HG02678 (cell line): ENCODE measurements at regions not wholly inside any gene's neighbourhood (a gene's known extent, or its start where the extent isn't known, plus 50 kb on each side); places are given as distances from the start of the nearest gene placed in this dataset.

Experiments
- ATAC-seq: cut with Tn5 transposase; IDR thresholded peaks from one replicate; pipeline ENCODE4 v1.9.1; 2021; ENCODE audit warnings: mild to moderate bottlenecking, moderate library complexity; ENCODE audit not compliant: unreplicated experiment

DNA sequence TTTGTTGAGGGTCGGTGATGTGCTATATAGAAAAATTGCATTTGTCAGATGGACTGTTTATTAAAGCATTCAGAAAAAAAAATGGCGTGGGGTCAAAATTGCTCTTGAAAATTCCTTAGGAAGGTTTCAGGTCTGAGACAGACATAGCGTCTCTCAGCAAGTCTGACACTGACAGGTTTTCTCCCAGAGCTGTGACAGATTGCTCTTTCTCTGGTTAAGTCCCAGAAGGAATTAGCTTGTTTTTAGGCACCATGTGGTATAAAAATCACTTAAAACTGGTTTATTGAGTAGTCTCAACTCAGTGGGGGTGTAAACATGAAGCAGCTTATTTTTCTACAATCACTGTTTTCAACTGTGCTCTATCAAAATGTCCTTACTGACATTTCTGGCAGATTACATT is 1379.8 kb downstream of the MAT2B start:
- no peak for ATAC-seq

- ATAC-seq: no peak
Measured at GRCh38 chr5:164893071-164893470, 1387.7 kb downstream of the MAT2B start.

- no peak for ATAC-seq
Measured at GRCh38 chr5:164898705-164899104, 1393.3 kb downstream of the MAT2B start.

DNA sequence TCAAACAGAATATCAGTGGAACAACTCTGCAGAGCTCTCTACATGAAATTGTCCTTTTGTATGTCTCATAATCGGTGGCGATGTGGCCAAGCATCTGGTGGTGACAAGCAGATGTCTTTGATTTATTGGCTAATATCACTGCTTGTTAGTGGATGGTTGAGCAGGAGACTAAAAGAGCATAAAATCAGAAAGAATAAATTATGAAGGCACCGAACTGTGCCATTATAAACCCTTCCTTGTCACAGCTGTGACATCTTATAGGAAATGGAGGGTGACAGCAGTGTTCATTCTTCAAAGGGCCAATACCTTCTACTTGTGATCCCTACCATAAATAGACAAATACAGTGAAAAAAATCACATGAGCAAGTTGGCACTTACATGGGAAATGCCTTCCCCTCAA is 1404.3 kb downstream of the MAT2B start:
- ATAC-seq: no peak

DNA sequence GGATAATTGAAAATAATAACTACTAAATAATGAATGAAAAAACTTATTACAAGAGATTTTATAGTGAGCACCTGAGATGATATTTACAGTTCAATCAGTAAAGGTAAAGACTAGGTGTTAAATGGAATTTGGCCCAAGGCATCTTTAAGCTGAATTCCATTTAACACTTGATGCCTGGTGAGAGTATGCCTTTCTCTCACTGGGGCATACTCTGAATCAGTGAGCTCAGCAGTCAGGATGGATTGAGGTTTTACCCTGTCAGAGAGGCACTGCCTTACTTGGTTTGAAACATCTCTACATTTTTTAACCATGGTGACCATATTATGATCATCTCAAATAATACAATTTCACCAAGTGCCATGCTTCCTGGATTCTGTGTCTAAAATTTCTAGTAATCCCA is 1416.3 kb downstream of the MAT2B start:
- ATAC-seq: no peak

DNA sequence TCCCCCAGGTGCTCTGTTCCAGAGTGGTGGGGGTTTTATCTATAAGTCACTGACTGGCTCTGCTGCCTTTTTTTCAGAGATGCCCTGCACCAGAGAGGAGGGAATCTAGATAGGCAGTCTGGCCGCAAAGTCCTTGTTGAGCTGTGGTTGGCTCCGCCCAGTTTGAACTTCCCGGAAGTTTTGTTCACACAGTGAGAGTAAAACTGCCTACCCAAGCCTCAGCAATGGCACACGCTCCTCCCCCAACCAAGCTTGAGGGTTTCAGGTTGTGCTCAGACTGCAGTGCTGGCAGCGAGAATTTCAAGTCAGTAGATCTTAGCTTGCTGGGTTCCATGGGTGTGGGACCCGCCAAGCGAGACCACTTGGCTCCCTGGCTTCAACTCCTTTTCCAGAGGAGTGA is 1428.6 kb downstream of the MAT2B start:
- no peak for ATAC-seq

- no peak for ATAC-seq
Measured at GRCh38 chr5:164934561-164934960, 1429.1 kb downstream of the MAT2B start.

- no peak for ATAC-seq
Measured at GRCh38 chr5:164941132-164941531, 1435.7 kb downstream of the MAT2B start.

DNA sequence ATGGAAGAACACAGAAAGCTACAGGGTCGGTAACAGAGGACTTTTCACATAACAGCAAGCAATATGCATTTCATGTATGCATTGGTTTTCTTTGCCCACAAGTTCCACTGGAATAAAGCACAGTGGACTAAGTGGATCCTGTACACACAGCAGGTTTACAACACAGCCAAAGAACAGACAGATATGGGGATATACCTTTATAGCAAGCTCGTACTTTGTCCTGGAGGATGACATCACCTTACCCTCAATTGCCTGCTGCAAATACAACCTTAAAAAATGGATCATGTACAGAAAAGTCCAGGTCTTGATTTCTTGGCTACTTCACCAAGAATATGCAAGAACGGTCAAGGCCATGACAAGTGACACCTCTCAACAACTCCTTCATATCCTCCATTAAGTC is 1445.5 kb downstream of the MAT2B start:
- no peak for ATAC-seq

DNA sequence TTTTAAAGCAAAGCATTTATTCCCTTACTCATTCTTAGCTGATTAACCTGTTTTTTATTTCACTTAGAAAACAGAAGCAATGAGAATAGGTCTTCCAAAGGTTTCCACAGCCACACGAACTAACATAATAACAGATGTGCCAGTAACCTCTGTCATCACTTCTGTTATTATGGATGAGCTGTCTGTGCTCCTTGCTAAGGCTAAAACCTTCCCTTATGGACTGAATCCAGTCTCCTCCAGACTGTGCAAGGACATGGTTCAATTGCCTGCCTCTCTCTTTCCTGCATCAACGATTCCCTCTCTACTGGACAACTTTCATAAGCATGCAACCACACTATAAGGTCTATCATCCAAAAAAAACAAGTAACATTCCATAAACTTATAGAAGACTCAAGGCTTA is 1446.2 kb downstream of the MAT2B start:
- ATAC-seq: no peak

DNA sequence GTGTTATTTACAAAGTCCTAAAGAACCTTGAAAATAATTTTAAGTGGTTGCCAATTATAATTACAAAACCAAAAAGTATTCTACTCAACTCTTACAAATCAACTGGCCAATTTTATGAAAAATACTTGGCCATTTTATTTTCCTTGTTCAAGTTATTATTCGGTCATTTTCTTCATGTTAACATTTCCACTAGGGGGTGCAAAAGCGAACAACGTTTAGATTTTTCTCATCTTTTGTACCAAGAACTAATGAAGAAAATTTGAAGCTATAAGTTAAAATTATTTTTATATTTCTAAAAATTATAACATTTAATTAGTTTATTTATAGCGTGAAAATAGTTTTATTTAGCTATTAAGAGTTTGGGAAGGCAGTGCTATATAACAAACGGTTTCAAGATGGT is 1453.3 kb downstream of the MAT2B start:
- no peak for ATAC-seq

GRCh38 chr5:164959761-164960160 is 1454.3 kb downstream of the MAT2B start:
- ATAC-seq: no peak

DNA sequence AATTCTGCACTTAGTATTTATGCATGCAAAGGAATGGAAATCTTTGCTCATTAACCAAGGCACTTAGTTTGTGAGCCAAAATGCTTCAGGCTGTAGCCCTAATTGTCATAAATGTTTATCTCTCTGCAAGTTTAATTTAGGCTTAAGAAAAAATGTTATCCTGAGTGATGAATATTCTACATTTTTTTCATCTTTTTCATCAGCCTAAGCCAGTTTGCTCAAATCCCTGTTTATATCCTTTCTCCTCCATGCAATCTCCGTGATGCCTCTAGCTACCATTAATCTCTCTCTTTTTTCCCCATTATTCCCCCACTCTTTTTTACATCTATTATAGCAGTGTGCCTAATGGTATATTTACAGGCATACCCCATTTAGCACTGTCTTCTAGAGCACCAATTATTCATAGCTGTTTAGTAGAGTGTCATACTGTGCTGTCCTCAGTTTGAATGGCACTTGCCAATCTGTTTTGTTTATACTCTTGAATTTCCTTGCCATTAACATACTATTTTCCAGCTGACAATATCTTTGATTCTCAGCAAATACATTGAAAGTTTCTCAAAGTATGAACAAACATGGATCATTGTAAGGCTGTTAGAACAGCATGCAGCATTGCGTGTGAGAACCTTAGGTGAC is 1457.0 kb downstream of the MAT2B start:
- no peak for ATAC-seq

DNA sequence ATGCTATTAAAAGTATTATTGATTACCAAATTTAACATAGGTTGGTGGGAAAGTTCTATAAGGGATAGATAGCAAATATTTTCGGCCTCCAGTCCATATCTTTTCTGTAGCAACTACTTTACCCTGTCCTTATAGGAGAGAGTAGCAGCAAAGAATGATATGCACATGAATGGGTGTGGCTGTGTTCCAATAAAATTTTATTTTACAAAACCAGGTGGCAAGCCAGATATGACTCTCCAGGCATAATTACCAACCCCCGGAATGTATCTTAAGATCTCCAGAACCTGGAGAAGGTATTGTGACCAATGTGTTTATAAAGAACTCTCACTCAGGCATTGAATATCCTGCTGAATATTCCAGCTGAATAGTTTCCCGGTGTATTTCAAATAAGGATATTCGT is 1461.2 kb downstream of the MAT2B start:
- no peak for ATAC-seq

DNA sequence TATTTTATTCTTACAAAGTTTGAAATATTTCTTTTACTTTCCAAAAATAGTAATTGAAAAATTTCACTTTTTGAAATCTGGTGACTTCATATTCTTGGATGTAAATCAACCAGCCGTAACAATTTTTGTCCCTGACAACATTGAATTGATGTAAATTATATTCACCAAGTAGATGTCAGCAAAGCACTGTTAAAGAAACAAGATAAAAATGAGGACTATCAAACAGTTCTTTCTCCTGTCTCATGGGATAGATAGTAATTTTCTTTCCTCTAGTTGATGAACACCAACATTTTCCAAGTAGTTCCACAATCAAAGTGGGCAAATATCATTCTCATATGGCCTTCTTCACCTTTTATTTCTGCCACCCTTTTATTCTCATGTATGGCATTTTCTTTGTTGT is 1461.9 kb downstream of the MAT2B start:
- ATAC-seq: no peak

DNA sequence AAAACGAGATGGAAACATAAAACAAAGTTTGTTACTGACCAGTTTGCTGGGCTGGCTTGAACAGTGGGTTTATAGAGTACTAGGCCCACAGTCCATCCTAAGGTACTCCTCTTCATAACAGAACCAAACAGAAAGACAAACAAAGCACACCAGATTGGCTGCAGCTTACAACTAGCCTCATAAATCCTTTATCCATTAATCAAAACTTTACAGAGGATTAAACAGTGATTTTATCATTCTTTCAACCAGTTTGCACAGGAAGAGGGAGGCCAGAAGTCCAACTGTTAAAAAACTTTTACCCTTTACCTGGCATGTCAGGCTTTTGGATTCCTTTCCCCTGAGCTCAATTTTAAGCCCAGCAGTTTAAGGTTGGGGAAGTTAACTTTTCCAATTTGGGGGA is 1467.6 kb downstream of the MAT2B start:
- ATAC-seq: no peak

- ATAC-seq: no peak
Measured at GRCh38 chr5:164975986-164976385, 1470.6 kb downstream of the MAT2B start.

DNA sequence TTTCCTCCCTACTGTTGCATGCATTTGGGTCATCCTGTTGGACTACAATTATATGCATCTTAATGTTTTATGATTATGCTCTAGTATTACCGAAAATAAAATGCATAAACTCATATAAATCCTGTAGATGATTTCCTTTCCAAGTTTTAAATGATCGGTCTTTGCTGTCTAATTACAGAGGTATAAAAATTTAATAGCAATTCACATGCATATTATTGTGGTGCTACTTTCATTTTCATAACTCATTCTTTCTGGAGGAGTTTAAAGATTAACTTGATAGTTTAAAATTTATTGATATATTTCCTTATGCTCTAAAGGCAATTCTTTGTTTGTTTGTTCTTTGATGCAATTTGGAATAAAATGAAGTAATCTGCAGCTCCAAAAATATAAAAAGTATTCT is 1475.1 kb downstream of the MAT2B start:
- no peak for ATAC-seq

DNA sequence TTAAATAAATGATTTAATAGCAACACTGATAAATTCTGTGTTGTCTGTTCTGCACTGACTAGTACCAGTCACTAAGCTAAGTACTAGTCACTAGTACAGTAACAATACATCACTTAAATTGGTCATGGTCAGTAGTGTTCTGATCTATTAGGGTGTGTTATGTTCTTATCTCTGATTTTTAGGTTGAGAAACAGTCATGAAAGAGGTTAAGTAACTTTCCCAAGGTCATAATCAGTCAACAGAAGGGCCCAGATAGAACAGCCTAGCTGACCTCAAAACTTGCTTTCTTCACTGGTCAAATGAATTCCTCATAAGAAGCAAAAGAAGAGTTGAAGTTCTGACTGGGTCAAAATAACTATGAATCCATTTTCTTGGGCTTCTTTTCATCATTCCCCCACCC is 1492.7 kb downstream of the MAT2B start:
- no peak for ATAC-seq

DNA sequence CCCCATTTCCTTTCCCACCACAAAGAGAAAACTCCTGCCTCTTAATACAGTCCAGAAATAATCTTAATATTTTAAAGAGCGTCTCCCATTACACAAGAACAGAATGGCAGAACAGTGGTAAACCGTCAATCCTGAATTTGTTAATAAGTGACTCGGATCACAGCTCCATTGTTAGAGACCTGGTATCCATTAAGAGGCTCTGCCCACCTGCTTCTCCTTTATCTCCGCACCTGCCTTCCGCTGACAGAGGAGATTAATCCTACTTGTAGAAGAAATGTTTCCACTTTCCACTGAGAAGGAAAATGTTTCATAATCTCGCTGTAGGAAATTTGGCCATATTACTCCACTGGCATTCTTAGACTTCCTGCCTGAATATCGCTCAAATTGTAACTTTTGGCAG is 1493.2 kb downstream of the MAT2B start:
- no peak for ATAC-seq

GRCh38 chr5:165000479-165001190 is 1495.2 kb downstream of the MAT2B start:
- no peak for ATAC-seq

DNA sequence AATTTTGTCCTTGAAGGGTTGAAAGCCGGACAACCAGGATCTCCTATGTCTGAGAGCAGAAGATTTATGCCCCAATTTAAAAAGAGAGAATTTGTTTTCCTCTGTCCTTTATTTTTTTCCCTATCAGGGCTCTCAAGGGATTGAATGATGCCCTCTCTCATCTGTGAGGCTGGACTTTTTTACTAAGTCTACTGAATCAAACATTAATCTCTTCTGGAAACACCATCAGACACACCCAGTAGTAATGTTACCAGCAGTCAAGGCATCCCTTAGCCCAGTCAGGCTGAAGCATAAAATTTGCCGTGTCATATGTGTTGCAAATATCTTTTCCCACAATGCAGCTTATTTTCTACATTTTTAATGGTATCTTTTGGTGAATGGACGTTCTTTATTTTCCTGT is 1497.9 kb downstream of the MAT2B start:
- no peak for ATAC-seq

GRCh38 chr5:165004175-165004574 is 1498.8 kb downstream of the MAT2B start:
- ATAC-seq: no peak
